Subcutaneous abdominal adipose tissue (tissue), 5 donors: ENCODE measurements at regions not wholly inside any gene's neighbourhood (a gene's known extent, or its start where the extent isn't known, plus 50 kb on each side); places are given as distances from the start of the nearest gene placed in this dataset.

Experiments used
- H3K27ac ChIP-seq: one replicate; pipeline ENCODE4 v1.7.0; 2013; ENCODE audit warnings: low read depth, mild to moderate bottlenecking, inconsistent platforms, low read length, moderate library complexity
- H3K27me3 ChIP-seq, 5 donors: one replicate each; pipeline ENCODE4 v1.7.0; 2013; ENCODE audit warnings: low read length in 5 of 5, inconsistent platforms in 1 of 5; ENCODE audit not compliant: control insufficient read depth in 5 of 5, insufficient read depth in 4 of 5
- H3K36me3 ChIP-seq, 5 donors: one replicate each; pipeline ENCODE4 v1.7.0; 2013; ENCODE audit warnings: low read length in 5 of 5; ENCODE audit not compliant: control insufficient read depth in 5 of 5, insufficient read depth in 5 of 5
- H3K4me1 ChIP-seq, 5 donors: one replicate each; pipeline ENCODE4 v1.7.0; 2013; ENCODE audit warnings: low read length in 5 of 5, mild to moderate bottlenecking in 3 of 5, moderate library complexity in 1 of 5; ENCODE audit not compliant: control insufficient read depth in 5 of 5, insufficient read depth in 5 of 5
- H3K4me3 ChIP-seq, 5 donors: one replicate each; pipeline ENCODE4 v1.7.0; 2013; ENCODE audit warnings: low read length in 5 of 5, low read depth in 1 of 5
- H3K9ac ChIP-seq, 5 donors: one replicate each; pipeline ENCODE4 v1.7.0; 2013; ENCODE audit warnings: low read length in 5 of 5, mild to moderate bottlenecking in 4 of 5, moderate library complexity in 3 of 5
- H3K9me3 ChIP-seq, 5 donors: one replicate each; pipeline ENCODE4 v1.7.0; 2013; ENCODE audit warnings: low read length in 5 of 5; ENCODE audit not compliant: control insufficient read depth in 5 of 5
- donor health status: healthy.
- donor health status: healthy.
- donor health status: healthy.
- donor health status: healthy.
- donor health status: healthy.

DNA sequence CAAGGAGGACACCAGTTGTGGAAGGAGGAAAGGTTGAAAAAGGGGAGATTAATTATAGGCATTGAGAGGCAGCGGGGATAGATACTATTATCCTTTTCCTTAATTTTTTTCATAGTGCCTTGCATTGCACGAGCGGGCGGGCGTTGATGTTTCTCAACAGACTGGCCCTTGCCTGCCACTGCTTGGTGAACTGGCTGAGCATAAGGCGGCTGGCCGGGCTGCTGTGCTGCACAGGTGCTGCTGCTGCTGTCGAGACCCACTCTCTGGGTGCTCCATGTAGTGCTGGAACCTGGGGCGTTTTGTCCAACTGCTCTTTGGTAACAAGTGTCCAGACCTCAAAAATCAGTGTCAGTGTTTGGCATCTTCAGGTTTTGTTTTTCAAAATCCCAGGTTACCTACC lies 83.3 kb upstream of the PAQR3 start:
- no peak overlapping the region for H3K27ac ChIP-seq
- H3K9ac ChIP-seq = no peak overlapping the region
- no peak overlapping the region for H3K4me3 ChIP-seq
- no peaks in the 10 kb centered on the region for H3K36me3 ChIP-seq
- H3K4me1 ChIP-seq = no peaks in the 10 kb centered on the region
- H3K27me3 ChIP-seq = no peaks in the 10 kb centered on the region
- H3K9me3 ChIP-seq = peaks cover 0 to 3% (median 0%) of the 10 kb centered on the region in 5 donors

DNA sequence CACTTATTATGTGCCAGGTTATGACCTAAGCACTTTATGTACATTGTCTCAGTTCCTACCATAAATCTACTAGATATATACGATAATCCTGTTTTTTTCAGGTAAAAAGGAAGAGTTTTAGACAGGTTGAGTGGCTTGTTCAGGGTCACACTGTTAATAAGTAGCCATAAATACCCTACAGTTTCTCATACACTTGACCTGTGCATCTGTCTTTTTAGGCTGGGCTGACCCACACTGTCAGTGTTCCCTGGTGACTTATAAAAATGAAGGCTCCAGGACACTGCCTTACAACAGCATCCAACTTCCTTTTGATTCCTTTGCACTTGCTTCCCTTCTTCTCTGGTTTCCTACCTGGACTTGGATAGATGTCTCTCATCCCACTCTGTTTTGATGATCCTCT lies 78.2 kb upstream of the PAQR3 start:
- H3K9ac ChIP-seq = no peak overlapping the region
- no peak overlapping the region for H3K4me3 ChIP-seq
- H3K27ac ChIP-seq = no peak overlapping the region
- no peaks in the 10 kb centered on the region for H3K4me1 ChIP-seq
- no peaks in the 10 kb centered on the region for H3K27me3 ChIP-seq
- no peaks in the 10 kb centered on the region for H3K36me3 ChIP-seq
- H3K9me3 ChIP-seq = peaks cover 0 to 3% (median 0%) of the 10 kb centered on the region in 5 donors

DNA sequence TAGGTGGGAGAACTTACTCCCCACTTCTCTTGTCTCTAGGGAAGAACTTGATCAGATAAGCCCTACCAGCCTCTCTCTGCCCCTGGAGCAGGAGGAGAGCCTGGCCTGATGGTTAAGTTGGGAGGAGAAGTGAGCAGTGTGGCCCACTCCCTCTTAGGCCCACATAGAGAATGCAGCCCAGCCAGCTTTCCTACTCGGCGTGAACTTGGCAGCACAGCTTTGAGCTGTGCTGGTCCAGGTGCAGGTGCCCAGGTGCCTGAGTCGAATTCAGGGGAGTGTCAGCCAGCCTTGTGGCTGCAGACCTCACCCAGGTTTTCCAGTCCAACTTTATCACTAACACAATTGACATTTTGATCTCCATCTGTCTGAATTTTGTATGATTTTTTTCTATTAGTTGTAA lies 77.6 kb upstream of the PAQR3 start:
- Histone ChIP-seq H3K36me3 (no peaks in the 10 kb centered on the region), H3K9ac (no peak overlapping the region), H3K27ac (no peak overlapping the region), H3K4me3 (no peak overlapping the region), H3K4me1 (no peaks in the 10 kb centered on the region), H3K27me3 (no peaks in the 10 kb centered on the region), H3K9me3 (peaks cover 0 to 3% (median 0%) of the 10 kb centered on the region in 5 donors)

DNA sequence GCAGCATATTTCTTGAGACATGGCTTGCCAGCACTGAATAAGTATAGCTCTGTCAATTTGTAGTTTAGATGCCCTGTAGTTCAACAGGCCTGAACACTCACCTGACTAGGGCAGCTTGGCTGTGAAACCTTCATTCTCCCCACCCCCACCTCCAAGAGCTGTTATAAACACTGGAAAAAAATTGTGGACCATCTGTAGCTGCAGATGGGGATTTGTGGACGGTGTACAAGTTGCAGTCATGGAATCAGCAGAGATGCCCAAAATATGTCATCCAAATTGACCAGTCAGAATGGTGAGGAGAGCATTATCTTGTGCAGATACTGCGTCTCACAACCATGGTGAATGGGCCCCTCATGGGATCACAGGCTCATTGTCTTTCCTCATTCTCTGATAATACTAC lies 76.2 kb upstream of the PAQR3 start:
- Histone ChIP-seq H3K27ac (no peak overlapping the region), H3K36me3 (no peaks in the 10 kb centered on the region), H3K9ac (no peak overlapping the region), H3K27me3 (no peaks in the 10 kb centered on the region), H3K4me3 (no peak overlapping the region), H3K9me3 (peaks cover 0 to 3% (median 0%) of the 10 kb centered on the region in 5 donors), H3K4me1 (no peaks in the 10 kb centered on the region)

DNA sequence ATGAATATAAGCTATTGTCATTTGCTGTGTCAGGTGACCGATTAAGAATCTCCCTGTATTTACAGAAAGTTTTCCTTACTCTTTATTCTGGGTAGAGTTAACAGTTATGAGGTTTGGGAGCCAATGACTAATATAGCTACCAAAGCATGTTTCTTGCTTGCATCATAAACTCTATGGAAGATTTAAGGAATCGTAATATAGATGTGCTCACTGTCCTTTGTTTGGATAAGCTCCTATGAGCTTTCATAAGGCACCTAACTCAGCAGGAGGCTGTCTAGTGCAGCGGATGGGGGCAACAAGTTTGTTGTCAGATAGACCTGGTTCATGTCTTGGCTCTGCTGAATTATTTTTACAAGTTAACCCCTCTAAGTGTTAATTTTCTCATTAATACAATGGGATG lies 75.0 kb upstream of the PAQR3 start:
- Histone ChIP-seq H3K27ac (no peak overlapping the region), H3K4me3 (no peak overlapping the region), H3K27me3 (no peaks in the 10 kb centered on the region), H3K9me3 (peaks cover 0 to 3% (median 0%) of the 10 kb centered on the region in 5 donors), H3K36me3 (no peaks in the 10 kb centered on the region), H3K4me1 (no peaks in the 10 kb centered on the region), H3K9ac (no peak overlapping the region)

DNA sequence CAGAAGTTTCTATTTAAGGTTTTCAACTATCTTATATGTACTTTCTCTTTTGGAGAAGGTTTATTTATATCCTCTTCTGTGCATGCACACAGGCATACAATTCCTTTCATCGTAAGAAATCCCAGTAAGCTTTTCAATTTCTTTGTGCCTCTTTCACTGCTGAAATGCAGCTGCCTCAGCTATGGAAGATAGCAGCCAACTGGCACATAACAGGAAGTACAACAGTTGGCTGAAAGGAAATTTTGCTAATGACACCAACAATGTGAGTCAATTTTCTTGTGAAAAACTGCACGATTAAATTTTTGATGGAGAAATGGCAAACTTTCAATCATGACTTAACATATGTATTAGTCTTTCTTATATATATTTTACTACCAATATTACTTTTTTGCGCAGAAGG lies 74.5 kb upstream of the PAQR3 start:
- H3K4me3 ChIP-seq = no peak overlapping the region
- no peak overlapping the region for H3K27ac ChIP-seq
- H3K36me3 ChIP-seq = no peaks in the 10 kb centered on the region
- no peaks in the 10 kb centered on the region for H3K4me1 ChIP-seq
- no peaks in the 10 kb centered on the region for H3K27me3 ChIP-seq
- no peaks in the 10 kb centered on the region for H3K9me3 ChIP-seq
- H3K9ac ChIP-seq = no peak overlapping the region

DNA sequence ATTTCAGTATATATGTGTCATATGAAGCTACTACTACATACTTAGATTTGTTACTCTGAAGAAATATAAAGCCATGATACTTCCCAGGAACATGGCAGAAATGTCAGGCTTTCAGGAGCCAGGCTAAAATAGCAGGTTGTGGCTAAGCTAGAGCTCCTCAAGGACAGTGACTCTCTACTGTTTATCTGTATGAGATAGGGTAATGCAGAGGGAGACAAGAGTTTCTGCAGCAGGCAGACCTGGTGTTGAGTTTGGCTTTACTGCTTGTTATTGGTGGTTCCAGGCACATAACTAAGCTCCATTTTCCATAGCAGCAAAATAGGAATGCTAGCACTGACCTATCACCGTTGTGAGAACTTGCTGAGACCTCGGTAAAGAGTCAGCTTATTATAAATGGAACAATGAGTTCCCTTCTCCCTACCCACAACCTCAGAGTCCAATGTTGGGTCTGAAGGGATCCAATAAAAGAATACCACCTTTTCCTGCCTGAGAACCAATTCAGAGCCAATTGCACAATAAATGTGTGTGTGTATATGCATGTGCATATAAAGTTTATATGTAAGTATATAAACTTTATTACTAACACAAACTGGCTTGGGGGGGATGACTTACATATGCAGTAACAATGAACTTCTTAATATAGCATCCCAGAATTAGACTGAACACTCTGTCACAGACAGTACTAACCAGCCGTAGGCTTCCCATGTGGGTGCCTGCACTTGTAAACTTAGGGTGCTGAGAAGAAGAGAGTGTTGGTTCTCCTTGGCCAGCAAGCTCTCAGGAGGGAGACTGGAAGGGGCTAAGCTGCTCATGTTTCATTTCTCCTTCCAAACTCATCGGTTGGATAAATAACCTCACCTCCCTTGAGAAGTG lies 51.9 kb upstream of the PAQR3 start:
- H3K4me3 ChIP-seq = no peak overlapping the region
- H3K27ac ChIP-seq = no peak overlapping the region
- H3K36me3 ChIP-seq = no peaks in the 10 kb centered on the region
- peaks cover 0 to 1% (median 1%) of the 10 kb centered on the region in 5 donors for H3K9me3 ChIP-seq
- H3K27me3 ChIP-seq = no peaks in the 10 kb centered on the region
- no peak overlapping the region for H3K9ac ChIP-seq
- no peaks in the 10 kb centered on the region for H3K4me1 ChIP-seq

DNA sequence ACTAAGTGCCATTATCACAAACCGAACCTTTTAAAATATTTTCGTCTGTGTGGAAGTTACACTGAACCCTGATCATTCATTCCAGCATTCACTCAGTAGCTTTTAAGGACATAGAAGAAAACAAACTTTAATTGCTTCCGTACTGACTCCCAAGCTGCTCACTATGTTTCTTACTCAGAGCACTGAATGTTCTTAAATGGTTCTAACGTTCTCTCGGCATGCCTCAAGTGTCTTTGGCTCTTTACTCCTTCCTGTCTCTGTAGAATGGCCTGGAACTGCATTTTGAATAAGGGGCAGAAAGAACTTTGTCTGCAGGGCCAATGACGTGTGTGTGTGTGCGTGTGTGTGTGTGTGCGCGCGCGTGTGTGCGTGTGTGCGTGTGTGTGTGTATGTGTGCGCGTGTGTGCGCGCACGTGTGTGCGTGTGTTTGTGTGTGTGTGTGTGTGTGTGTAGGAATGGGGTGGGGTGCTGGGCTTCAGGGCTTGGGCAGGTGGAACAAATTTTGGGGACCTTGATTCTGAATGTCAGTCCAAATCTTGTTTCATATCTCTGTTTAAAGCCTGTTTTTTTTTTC lies 50.5 kb upstream of the PAQR3 start:
- Histone ChIP-seq H3K4me1 (no peaks in the 10 kb centered on the region), H3K27me3 (no peaks in the 10 kb centered on the region)

More for the DNA sequence above, 50.5 kb upstream of the PAQR3 start:
- no peak overlapping the region for H3K27ac ChIP-seq
- H3K9ac ChIP-seq = no peak overlapping the region
- H3K4me3 ChIP-seq = no peak overlapping the region
- no peaks in the 10 kb centered on the region for H3K9me3 ChIP-seq
- H3K36me3 ChIP-seq = no peaks in the 10 kb centered on the region
